ENCODE measurements at regions not wholly inside any gene's neighbourhood (a gene's known extent, or its start where the extent isn't known, plus 50 kb on each side); places are given as distances from the start of the nearest gene placed in this dataset.

DNA sequence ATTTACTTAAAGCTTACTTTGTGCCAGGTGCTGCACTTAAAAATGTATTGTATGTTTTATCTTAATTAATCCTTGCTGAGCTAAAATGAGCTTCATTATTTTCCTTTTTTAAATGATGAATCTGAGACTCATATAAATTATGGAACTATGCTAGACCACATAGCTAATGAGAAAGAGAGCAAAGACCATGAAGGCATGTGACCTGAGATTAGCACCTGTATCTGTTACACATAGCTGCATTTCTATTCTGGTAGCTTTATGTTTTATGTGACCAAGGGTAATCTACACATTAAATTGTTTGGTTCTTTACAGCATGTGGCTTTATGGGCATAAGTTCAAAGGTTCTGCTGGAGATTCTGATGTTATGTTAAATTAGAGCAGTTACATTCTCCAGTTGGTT is 839.1 kb upstream of the SORCS1 start:
- Histone ChIP-seq H4K20me1 (ENCODE audit: control insufficient read depth, insufficient read depth, insufficient read length) (no peaks in the 10 kb centered on the region), H3K18ac (ENCODE audit: insufficient read length, low read depth, low read length) (no peak overlapping the region), H4K91ac (ENCODE audit: insufficient read length, low read depth, low read length) (no peak overlapping the region), H4K8ac (replicated peaks; ENCODE audit: insufficient read length, low read depth, low read length) (no peak overlapping the region), H3K79me2 (ENCODE audit: insufficient read depth, low read length) (no peaks in the 10 kb centered on the region), H3K9ac (ENCODE audit: extremely low read depth, insufficient read length, low read length) (no peak overlapping the region), H3K27ac (ENCODE audit: insufficient read length, low read depth, low read length) (no peak overlapping the region), H2BK15ac (ENCODE audit: low read depth, low read length) (no peak overlapping the region), H2BK120ac (ENCODE audit: low read depth, low read length, poor library complexity, severe bottlenecking) (no peak overlapping the region), H3K4ac (ENCODE audit: low read depth, low read length) (no peak overlapping the region), H3T11ph (ENCODE audit: low read length) (no peak overlapping the region), H2BK5ac (ENCODE audit: insufficient read length, low read length) (no peak overlapping the region), H2AFZ (ENCODE audit: low read length) (no peak overlapping the region), H3K4me1 (ENCODE audit: insufficient read depth, low read length) (no peaks in the 10 kb centered on the region), H4K5ac (ENCODE audit: insufficient read length, low read depth, low read length) (no peak overlapping the region), H3K14ac (ENCODE audit: insufficient read depth, low read length) (no peak overlapping the region), H3K56ac (ENCODE audit: insufficient read length, low read depth, low read length) (no peak overlapping the region), H3K23me2 (ENCODE audit: insufficient read length, low read depth, low read length, poor library complexity, severe bottlenecking) (no peaks in the 10 kb centered on the region), H3K9me3 (ENCODE audit: control insufficient read depth, low read depth, low read length) (no peaks in the 10 kb centered on the region), H3K23ac (ENCODE audit: insufficient read length, low read depth, low read length) (no peak overlapping the region), H3K79me1 (ENCODE audit: insufficient read depth, low read depth, low read length, poor library complexity, severe bottlenecking) (no peaks in the 10 kb centered on the region), H3K4me2 (ENCODE audit: insufficient read depth, insufficient read length, low read length) (no peak overlapping the region), H2BK20ac (ENCODE audit: low read depth, low read length, poor library complexity, severe bottlenecking) (no peak overlapping the region), H2BK12ac (ENCODE audit: insufficient read length, low read depth, low read length) (no peak overlapping the region), H2AK5ac (ENCODE audit: insufficient read length, low read length) (no peak overlapping the region), H3K27me3 (ENCODE audit: insufficient read depth, low read length) (no peaks in the 10 kb centered on the region)
- H3K4me3 Mint-ChIP-seq, result no peak overlapping the region
- no peak for DNase-seq
- H3K36me3 Mint-ChIP-seq (ENCODE audit: insufficient read depth in 1 of 3, low read depth in 3 of 3), result peaks cover 16 to 30% (median 24%) of the 10 kb centered on the region in 3 experiments
- no peaks in the 10 kb centered on the region for H3K27me3 Mint-ChIP-seq (ENCODE audit: low read depth)
- H3K9me3 Mint-ChIP-seq, result peaks cover 24 to 30% of the 10 kb centered on the region in 2 experiments
- no peaks in the 10 kb centered on the region for H3K4me1 Mint-ChIP-seq
- TF ChIP-seq, protein P1, sequence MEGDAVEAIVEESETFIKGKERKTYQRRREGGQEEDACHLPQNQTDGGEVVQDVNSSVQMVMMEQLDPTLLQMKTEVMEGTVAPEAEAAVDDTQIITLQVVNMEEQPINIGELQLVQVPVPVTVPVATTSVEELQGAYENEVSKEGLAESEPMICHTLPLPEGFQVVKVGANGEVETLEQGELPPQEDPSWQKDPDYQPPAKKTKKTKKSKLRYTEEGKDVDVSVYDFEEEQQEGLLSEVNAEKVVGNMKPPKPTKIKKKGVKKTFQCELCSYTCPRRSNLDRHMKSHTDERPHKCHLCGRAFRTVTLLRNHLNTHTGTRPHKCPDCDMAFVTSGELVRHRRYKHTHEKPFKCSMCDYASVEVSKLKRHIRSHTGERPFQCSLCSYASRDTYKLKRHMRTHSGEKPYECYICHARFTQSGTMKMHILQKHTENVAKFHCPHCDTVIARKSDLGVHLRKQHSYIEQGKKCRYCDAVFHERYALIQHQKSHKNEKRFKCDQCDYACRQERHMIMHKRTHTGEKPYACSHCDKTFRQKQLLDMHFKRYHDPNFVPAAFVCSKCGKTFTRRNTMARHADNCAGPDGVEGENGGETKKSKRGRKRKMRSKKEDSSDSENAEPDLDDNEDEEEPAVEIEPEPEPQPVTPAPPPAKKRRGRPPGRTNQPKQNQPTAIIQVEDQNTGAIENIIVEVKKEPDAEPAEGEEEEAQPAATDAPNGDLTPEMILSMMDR (conservative IDR thresholded peaks at IDR 0.05), result no peak
- H3K27ac Mint-ChIP-seq, result no peak overlapping the region

All from H9 (cell line).